ENCODE measurements at regions not wholly inside any gene's neighbourhood (a gene's known extent, or its start where the extent isn't known, plus 50 kb on each side); places are given as distances from the start of the nearest gene placed in this dataset.

GRCh38 chr2:2570871-2571270 lies 239.8 kb upstream of the MYT1L start:
- Histone ChIP-seq H3K4me2 (no peak overlapping the region), H3K27me3 (no peaks in the 10 kb centered on the region), H3K9ac (no peak overlapping the region), H3K9me3 (peaks cover 10% of the 10 kb centered on the region), H4K20me1 (no peaks in the 10 kb centered on the region), H3K4me3 (no peak overlapping the region), H3K36me3 (no peaks in the 10 kb centered on the region), H3K27ac (no peak overlapping the region), H3K4me1 (no peaks in the 10 kb centered on the region)
- no peak for TF ChIP-seq Cebpa-rat (IDR thresholded peaks at IDR 0.05)

- H3K27ac ChIP-seq, result no peak overlapping the region
- H3K4me3 ChIP-seq, result no peak overlapping the region
- H4K20me1 ChIP-seq, result no peaks in the 10 kb centered on the region
- H3K9me3 ChIP-seq, result peaks cover 10% of the 10 kb centered on the region
- H3K27me3 ChIP-seq, result no peaks in the 10 kb centered on the region
- H3K4me1 ChIP-seq, result no peaks in the 10 kb centered on the region
- no peak overlapping the region for H3K4me2 ChIP-seq
- TF ChIP-seq Cebpa-rat (IDR thresholded peaks at IDR 0.05), result no peak
- H3K36me3 ChIP-seq, result no peaks in the 10 kb centered on the region
- no peak overlapping the region for H3K9ac ChIP-seq
Measured at GRCh38 chr2:2570360-2570759, 239.3 kb upstream of the MYT1L start.

- Histone ChIP-seq H4K20me1 (no peaks in the 10 kb centered on the region), H3K27ac (no peak overlapping the region), H3K9ac (no peak overlapping the region), H3K36me3 (no peaks in the 10 kb centered on the region), H3K4me3 (no peak overlapping the region), H3K27me3 (no peaks in the 10 kb centered on the region), H3K9me3 (peaks cover 10% of the 10 kb centered on the region), H3K4me2 (no peak overlapping the region), H3K4me1 (no peaks in the 10 kb centered on the region)
- TF ChIP-seq Cebpa-rat (IDR thresholded peaks at IDR 0.05), result no peak
Measured at GRCh38 chr2:2569836-2570235, 238.8 kb upstream of the MYT1L start.

- Histone ChIP-seq H3K9ac (no peak overlapping the region), H3K4me3 (no peak overlapping the region), H3K27ac (no peak overlapping the region), H3K9me3 (peaks cover 10% of the 10 kb centered on the region), H4K20me1 (no peaks in the 10 kb centered on the region), H3K4me2 (no peak overlapping the region), H3K4me1 (no peaks in the 10 kb centered on the region), H3K27me3 (no peaks in the 10 kb centered on the region), H3K36me3 (no peaks in the 10 kb centered on the region)
- no peak for TF ChIP-seq Cebpa-rat (IDR thresholded peaks at IDR 0.05)
Measured at GRCh38 chr2:2569306-2569705, 238.2 kb upstream of the MYT1L start.

GRCh38 chr2:2568411-2568810 lies 237.3 kb upstream of the MYT1L start:
- no peaks in the 10 kb centered on the region for H3K27me3 ChIP-seq
- H3K27ac ChIP-seq, result no peak overlapping the region
- H3K36me3 ChIP-seq, result no peaks in the 10 kb centered on the region

GRCh38 chr2:2567776-2568175 lies 236.7 kb upstream of the MYT1L start:
- Histone ChIP-seq H3K9me3 (peaks cover 3% of the 10 kb centered on the region), H3K36me3 (no peaks in the 10 kb centered on the region), H4K20me1 (no peaks in the 10 kb centered on the region), H3K4me1 (no peaks in the 10 kb centered on the region), H3K9ac (no peak overlapping the region), H3K27me3 (no peaks in the 10 kb centered on the region), H3K27ac (no peak overlapping the region), H3K4me3 (no peak overlapping the region), H3K4me2 (no peak overlapping the region)
- no peak for TF ChIP-seq Cebpa-rat (IDR thresholded peaks at IDR 0.05)

More at GRCh38 chr2:2568411-2568810, 237.3 kb upstream of the MYT1L start:
- no peak overlapping the region for H3K4me3 ChIP-seq
- H4K20me1 ChIP-seq, result no peaks in the 10 kb centered on the region
- no peak overlapping the region for H3K9ac ChIP-seq
- no peak for TF ChIP-seq Cebpa-rat (IDR thresholded peaks at IDR 0.05)
- H3K9me3 ChIP-seq, result peaks cover 9% of the 10 kb centered on the region
- H3K4me1 ChIP-seq, result no peaks in the 10 kb centered on the region
- no peak overlapping the region for H3K4me2 ChIP-seq

GRCh38 chr2:2566396-2567323 lies 235.6 kb upstream of the MYT1L start:
- TF ChIP-seq Cebpa-rat (IDR thresholded peaks at IDR 0.05), result no peak
- H4K20me1 ChIP-seq, result no peaks in the 10 kb centered on the region
- H3K9me3 ChIP-seq, result no peaks in the 10 kb centered on the region
- H3K36me3 ChIP-seq, result no peaks in the 10 kb centered on the region
- H3K4me1 ChIP-seq, result no peaks in the 10 kb centered on the region
- H3K9ac ChIP-seq, result no peak overlapping the region
- no peaks in the 10 kb centered on the region for H3K27me3 ChIP-seq
- H3K27ac ChIP-seq, result no peak overlapping the region
- no peak overlapping the region for H3K4me2 ChIP-seq
- no peak overlapping the region for H3K4me3 ChIP-seq

- Histone ChIP-seq H3K9ac (no peak overlapping the region), H3K4me2 (no peak overlapping the region), H3K27ac (no peak overlapping the region), H3K9me3 (no peaks in the 10 kb centered on the region), H3K4me3 (no peak overlapping the region), H3K27me3 (no peaks in the 10 kb centered on the region), H3K4me1 (no peaks in the 10 kb centered on the region), H3K36me3 (no peaks in the 10 kb centered on the region), H4K20me1 (no peaks in the 10 kb centered on the region)
- TF ChIP-seq Cebpa-rat (IDR thresholded peaks at IDR 0.05), result no peak
Measured at GRCh38 chr2:2565671-2566070, 234.6 kb upstream of the MYT1L start.

GRCh38 chr2:2564300-2565078 lies 233.4 kb upstream of the MYT1L start:
- no peak overlapping the region for H3K4me2 ChIP-seq
- H3K27ac ChIP-seq, result no peak overlapping the region
- no peak overlapping the region for H3K4me3 ChIP-seq
- TF ChIP-seq Cebpa-rat (IDR thresholded peaks at IDR 0.05), result no peak
- no peaks in the 10 kb centered on the region for H4K20me1 ChIP-seq
- no peaks in the 10 kb centered on the region for H3K4me1 ChIP-seq
- H3K36me3 ChIP-seq, result no peaks in the 10 kb centered on the region
- no peak overlapping the region for H3K9ac ChIP-seq
- H3K27me3 ChIP-seq, result no peaks in the 10 kb centered on the region
- no peaks in the 10 kb centered on the region for H3K9me3 ChIP-seq

GRCh38 chr2:2563309-2563860 lies 232.3 kb upstream of the MYT1L start:
- Histone ChIP-seq H3K4me2 (no peak overlapping the region), H3K27me3 (no peaks in the 10 kb centered on the region), H3K9ac (no peak overlapping the region), H3K9me3 (no peaks in the 10 kb centered on the region), H3K4me1 (no peaks in the 10 kb centered on the region), H4K20me1 (no peaks in the 10 kb centered on the region), H3K27ac (no peak overlapping the region), H3K4me3 (no peak overlapping the region), H3K36me3 (no peaks in the 10 kb centered on the region)
- TF ChIP-seq Cebpa-rat (IDR thresholded peaks at IDR 0.05), result no peak
